Right atrium auricular region (tissue), 2 donors: ENCODE measurements at regions not wholly inside any gene's neighbourhood (a gene's known extent, or its start where the extent isn't known, plus 50 kb on each side); places are given as distances from the start of the nearest gene placed in this dataset.

Experiments used
- DNase-seq: peaks from one replicate; pipeline ENCODE4 v3.0.0-alpha.2; 2019; ENCODE audit warnings: low spot score
- H3K27ac ChIP-seq, 2 donors: fragments of 200-600 bp; sonication (generic); 1 replicate in 1 of 2; 2 replicates in 1 of 2; pipeline ENCODE4 v1.5.1; 2016 to 2019
- H3K27me3 ChIP-seq, 2 donors: fragments of 200-600 bp; sonication (generic); one replicate each; pipeline versions ENCODE4 v1.5.1 to v1.6.0; 2017 to 2019
- H3K36me3 ChIP-seq: fragments of 200-600 bp; sonication (generic); one replicate; pipeline ENCODE4 v1.5.1; 2016
- H3K4me1 ChIP-seq, 2 donors: fragments of 200-600 bp; sonication (generic); one replicate each; pipeline versions ENCODE4 v1.5.1 to v1.6.0; 2017 to 2019
- H3K4me3 ChIP-seq, 2 donors: fragments of 200-600 bp; sonication (generic); 1 replicate in 1 of 2; 2 replicates in 1 of 2; pipeline ENCODE4 v1.5.1; 2017 to 2019; ENCODE audit warnings: mild to moderate bottlenecking in 1 of 2, moderate library complexity in 1 of 2
- H3K9me3 ChIP-seq, 2 donors: fragments of 200-600 bp; sonication (generic); one replicate each; pipeline ENCODE4 v1.5.1; 2019
- TF ChIP-seq, protein P1 (sequence below), 2 donors: fragments of 200-600 bp; sonication (generic); IDR thresholded peaks; one replicate each; pipeline ENCODE4 v1.5.1; 2019; ENCODE audit warnings: antibody characterized with exemption in 2 of 2

GRCh38 chr2:102078773-102079172 lies 63.8 kb upstream of the IL1R1 start:
- H3K36me3 ChIP-seq, result no peaks in the 10 kb centered on the region
- H3K27ac ChIP-seq, result no peak overlapping the region
- DNase-seq, result no peak
- peaks cover 0 to 19% of the 10 kb centered on the region in 2 donors for H3K4me1 ChIP-seq
- no peaks in the 10 kb centered on the region for H3K27me3 ChIP-seq
- H3K9me3 ChIP-seq, result no peaks in the 10 kb centered on the region
- TF ChIP-seq, protein P1, sequence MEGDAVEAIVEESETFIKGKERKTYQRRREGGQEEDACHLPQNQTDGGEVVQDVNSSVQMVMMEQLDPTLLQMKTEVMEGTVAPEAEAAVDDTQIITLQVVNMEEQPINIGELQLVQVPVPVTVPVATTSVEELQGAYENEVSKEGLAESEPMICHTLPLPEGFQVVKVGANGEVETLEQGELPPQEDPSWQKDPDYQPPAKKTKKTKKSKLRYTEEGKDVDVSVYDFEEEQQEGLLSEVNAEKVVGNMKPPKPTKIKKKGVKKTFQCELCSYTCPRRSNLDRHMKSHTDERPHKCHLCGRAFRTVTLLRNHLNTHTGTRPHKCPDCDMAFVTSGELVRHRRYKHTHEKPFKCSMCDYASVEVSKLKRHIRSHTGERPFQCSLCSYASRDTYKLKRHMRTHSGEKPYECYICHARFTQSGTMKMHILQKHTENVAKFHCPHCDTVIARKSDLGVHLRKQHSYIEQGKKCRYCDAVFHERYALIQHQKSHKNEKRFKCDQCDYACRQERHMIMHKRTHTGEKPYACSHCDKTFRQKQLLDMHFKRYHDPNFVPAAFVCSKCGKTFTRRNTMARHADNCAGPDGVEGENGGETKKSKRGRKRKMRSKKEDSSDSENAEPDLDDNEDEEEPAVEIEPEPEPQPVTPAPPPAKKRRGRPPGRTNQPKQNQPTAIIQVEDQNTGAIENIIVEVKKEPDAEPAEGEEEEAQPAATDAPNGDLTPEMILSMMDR (IDR thresholded peaks at IDR 0.05), result no peak
- H3K4me3 ChIP-seq, result no peak overlapping the region

- no peak overlapping the region for H3K4me3 ChIP-seq
- no peak overlapping the region for H3K27ac ChIP-seq
- H3K9me3 ChIP-seq, result no peaks in the 10 kb centered on the region
- H3K27me3 ChIP-seq, result no peaks in the 10 kb centered on the region
- no peak for DNase-seq
- TF ChIP-seq, protein P1 (IDR thresholded peaks at IDR 0.05), result no peak
- peaks cover 0 to 19% of the 10 kb centered on the region in 2 donors for H3K4me1 ChIP-seq
- H3K36me3 ChIP-seq, result no peaks in the 10 kb centered on the region
These were observed 61.9 kb upstream of the IL1R1 start for GRCh38 chr2:102080451-102081242.

GRCh38 chr2:102081243-102081522 lies 61.4 kb upstream of the IL1R1 start:
- peaks cover 0 to 19% of the 10 kb centered on the region in 2 donors for H3K4me1 ChIP-seq
- H3K27ac ChIP-seq, result no peak overlapping the region
- H3K36me3 ChIP-seq, result no peaks in the 10 kb centered on the region
- H3K9me3 ChIP-seq, result no peaks in the 10 kb centered on the region
- TF ChIP-seq, protein P1 (IDR thresholded peaks at IDR 0.05), result no peak
- DNase-seq, result no peak
- H3K4me3 ChIP-seq, result no peak overlapping the region
- no peaks in the 10 kb centered on the region for H3K27me3 ChIP-seq

GRCh38 chr2:102081606-102082005 lies 60.9 kb upstream of the IL1R1 start:
- TF ChIP-seq, protein P1 (IDR thresholded peaks at IDR 0.05), result no peak
- H3K4me3 ChIP-seq, result no peak overlapping the region
- H3K27ac ChIP-seq, result no peak overlapping the region

DNA sequence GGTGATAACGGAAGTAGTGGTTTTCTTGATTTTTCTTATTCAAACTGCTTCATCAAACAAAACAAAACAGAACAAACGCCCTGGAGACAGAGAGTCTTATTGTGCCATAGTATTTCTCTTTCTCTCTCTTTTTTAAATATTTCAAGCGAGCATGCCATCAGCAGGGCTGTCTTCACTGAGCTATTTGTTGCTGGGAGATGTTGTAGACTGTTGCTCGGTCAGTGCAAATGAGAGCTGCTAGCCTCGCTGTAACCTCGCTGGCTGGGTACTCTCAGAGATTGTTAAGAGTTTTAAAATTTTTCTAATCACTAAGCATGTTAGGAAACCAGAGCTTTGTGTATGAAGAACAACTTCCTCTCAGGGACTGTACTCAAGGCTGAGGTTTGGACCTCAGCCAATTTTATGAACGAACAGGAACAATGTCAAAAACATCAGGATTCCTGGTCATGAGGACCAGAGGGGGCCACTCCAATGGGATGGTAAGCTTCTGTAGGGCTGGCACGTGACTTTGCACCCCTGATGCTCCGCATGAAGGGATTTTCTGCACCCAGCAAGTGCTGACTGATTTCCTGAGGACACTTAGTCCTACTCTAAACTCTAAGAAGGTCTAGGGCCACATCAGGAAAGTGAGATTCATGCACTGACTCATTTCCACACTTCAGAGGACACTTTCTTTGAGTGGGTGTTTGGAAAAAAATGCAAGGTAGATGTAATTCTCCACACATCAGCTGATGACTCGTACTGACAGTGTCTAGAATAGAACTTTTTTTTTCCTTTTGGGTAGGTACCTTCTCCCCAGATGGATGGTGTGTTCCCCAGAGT lies 59.8 kb upstream of the IL1R1 start:
- H3K27me3 ChIP-seq, result no peaks in the 10 kb centered on the region
- peaks cover 0 to 19% of the 10 kb centered on the region in 2 donors for H3K4me1 ChIP-seq
- no peak for DNase-seq
- no peaks in the 10 kb centered on the region for H3K36me3 ChIP-seq
- peak overlapping the region; percentile 42 to 47 for H3K27ac ChIP-seq
- TF ChIP-seq, protein P1 (IDR thresholded peaks at IDR 0.05), result no peak
- no peak overlapping the region for H3K4me3 ChIP-seq
- H3K9me3 ChIP-seq, result no peaks in the 10 kb centered on the region

More at GRCh38 chr2:102081606-102082005, 60.9 kb upstream of the IL1R1 start:
- no peaks in the 10 kb centered on the region for H3K9me3 ChIP-seq
- no peaks in the 10 kb centered on the region for H3K36me3 ChIP-seq
- H3K27me3 ChIP-seq, result no peaks in the 10 kb centered on the region
- DNase-seq, result no peak
- peaks cover 0 to 19% of the 10 kb centered on the region in 2 donors for H3K4me1 ChIP-seq
